HG03432 (cell line): ENCODE measurements at regions not wholly inside any gene's neighbourhood (a gene's known extent, or its start where the extent isn't known, plus 50 kb on each side); places are given as distances from the start of the nearest gene placed in this dataset.
"Not testable (repeated sequence)": the region's sequence is repeated elsewhere in the genome, so short reads cannot be mapped to it uniquely, and the experiment has no call there.

Experiments
- ATAC-seq: cut with Tn5 transposase; IDR thresholded peaks from one replicate; pipeline ENCODE4 v1.9.1; 2021; ENCODE audit warnings: mild to moderate bottlenecking, moderate library complexity; ENCODE audit not compliant: unreplicated experiment

DNA sequence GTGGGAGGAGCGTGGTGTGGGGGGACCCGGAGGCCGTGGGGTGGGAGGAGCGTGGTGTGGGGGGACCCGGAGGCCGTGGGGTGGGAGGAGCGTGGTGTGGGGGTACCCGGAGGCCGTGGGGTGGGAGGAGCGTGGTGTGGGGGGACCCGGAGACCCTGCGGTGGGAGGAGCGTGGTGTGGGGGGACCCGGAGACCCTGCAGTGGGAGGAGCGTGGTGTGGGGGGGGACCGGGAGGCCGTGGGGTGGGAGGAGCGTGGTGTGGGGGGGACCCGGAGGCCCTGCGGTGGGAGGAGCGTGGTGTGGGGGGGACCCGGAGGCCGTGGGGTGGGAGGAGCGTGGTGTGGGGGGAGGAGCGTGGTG, 203.5 kb downstream of the DLL1 start:
- ATAC-seq: not testable (repeated sequence)

GRCh38 chr6:170086639-170087420, 204.0 kb downstream of the DLL1 start:
- ATAC-seq: no peak

DNA sequence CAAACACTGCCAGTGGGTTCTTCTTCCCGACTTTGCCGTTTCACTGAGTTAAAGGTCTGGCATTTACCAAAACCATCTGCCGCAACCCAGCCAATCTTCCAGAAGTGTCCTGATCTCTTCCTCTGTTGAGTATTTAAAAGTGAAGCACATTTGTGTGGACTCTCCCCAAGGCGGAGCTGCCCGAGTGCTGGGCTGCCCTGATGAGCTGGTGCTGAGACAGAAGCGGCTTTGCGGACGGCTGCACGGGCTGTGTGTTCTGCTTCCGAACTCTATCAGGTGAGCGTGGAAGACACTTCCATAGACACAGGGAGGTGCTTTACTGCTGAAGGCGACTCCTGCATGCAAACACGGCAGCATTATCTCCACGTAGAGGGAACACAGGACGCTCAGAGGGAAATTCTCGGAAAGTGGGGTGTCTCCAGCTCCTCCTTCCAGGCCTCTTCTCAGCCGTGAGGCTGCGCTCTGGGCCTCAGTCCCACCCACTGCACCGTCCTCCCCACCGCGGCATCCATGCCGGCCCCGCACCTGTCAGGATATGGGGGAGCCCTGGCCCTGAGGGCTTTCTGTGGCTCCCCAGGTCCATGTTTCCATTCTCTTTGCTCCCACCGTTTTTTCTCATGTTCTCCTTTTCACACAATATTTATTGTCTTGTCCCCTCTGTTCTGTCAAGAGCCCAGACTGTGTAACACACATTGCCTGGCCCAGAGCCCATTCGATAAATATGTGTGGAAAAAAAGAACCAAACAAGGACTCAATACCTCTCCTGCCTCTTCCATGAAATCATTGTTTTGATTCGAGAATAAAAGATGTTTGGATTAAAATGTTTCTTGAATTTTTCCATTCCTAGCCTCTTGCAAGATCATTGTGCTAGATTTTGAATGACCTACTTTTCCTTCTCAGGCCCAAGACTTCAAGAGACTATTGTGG, 205.1 kb downstream of the DLL1 start:
- no peak for ATAC-seq

DNA sequence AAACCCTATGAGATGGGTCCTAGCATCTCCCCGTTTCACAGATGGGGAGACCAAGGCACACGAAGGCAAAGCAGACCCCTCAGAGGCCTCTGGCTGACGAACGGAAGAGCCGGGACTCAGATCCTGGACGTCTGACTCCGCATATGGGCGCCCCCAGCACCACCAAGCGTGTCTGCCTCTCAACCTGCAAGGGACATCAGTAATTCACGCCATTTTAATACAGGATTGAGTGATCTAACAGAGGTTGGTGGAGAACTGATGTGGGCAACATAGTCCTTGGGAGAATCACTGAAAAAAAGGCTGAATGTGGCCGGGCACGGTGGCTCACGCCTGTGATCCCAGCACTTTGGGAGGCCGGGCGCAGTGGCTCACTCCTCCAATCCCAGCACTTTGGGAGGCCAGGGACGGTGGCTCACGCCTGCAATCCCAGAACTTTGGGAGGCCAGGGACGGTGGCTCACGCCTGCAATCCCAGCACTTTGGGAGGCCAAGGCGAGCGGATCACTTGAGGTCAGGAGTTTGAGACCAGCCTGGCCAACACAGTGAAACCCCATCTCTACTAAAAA, 206.6 kb downstream of the DLL1 start:
- no peak for ATAC-seq

DNA sequence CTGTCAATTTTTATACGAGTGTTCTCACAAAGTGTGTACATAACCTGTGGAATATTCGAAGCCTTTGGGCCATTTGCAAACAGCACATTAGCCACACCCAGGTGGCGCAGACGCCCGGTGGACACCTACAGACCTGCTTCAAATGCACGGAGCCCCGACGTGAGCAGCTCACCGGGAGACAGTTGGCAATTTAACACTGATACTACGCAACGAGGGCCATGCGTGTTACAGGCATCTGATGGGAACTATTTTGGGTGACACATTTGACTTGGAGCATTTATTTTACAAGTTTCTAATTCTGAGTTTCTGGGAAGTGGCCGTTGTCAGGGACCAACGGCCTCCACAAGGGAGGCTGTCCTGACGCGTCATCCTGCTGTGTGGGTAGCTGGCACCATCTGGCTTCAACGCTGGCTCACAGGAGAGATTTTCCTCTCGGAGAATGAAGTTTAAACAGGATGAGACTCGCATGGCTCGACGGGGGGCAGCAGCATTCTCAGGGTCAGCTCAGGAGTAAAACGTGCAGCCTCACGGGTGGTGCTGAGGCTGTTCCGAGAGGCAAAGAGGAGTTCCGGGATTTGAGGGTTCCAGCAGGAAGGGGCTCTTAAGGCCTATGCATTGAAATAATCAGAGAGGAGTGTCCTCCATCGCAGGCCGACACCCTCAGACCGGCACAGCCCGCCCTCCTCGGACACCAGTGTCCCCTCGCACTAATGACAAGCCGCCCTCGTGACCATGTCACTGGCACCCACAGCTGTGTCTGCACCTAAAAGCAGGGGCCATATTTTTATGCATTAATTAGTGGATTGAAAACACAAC, 207.4 kb downstream of the DLL1 start:
- no peak for ATAC-seq

- no peak for ATAC-seq
Observed at GRCh38 chr6:170082531-170083187, 208.2 kb downstream of the DLL1 start.

GRCh38 chr6:170082067-170082466, 208.8 kb downstream of the DLL1 start:
- no peak for ATAC-seq

GRCh38 chr6:170081556-170081955, 209.3 kb downstream of the DLL1 start:
- ATAC-seq: no peak

GRCh38 chr6:170080828-170081371, 210.0 kb downstream of the DLL1 start:
- ATAC-seq: no peak

DNA sequence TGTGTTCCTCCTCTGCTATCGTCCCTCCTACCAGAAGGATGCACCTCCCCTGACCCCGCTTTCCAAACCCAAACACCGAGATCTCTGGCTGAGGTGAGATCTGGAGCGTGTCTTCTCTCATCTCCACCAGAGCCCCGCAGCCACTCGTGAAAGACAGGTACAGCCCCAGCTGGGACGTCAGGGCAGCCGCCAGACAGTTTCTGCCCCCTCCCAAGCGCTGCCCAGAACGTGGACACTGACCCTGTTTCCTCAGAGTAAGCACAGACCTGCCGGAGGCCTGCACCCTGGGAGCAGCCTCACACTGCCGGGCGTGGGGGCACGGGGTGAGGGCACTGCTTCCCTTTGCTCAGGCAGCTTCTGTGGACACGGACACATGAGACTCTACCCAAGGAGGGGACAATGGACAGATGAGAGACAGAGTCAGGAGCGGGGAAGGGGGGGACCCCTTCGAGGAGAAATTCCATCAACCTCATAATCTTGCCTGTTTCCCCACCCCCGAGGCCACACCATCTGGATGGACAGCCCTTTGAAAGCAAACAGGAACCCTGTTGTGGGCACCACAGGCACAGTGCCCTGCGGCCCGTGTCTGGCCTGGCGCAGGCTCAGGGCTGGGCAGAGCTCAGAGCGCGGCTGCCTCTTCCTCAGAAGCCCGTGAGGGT, 210.6 kb downstream of the DLL1 start:
- no peak for ATAC-seq

DNA sequence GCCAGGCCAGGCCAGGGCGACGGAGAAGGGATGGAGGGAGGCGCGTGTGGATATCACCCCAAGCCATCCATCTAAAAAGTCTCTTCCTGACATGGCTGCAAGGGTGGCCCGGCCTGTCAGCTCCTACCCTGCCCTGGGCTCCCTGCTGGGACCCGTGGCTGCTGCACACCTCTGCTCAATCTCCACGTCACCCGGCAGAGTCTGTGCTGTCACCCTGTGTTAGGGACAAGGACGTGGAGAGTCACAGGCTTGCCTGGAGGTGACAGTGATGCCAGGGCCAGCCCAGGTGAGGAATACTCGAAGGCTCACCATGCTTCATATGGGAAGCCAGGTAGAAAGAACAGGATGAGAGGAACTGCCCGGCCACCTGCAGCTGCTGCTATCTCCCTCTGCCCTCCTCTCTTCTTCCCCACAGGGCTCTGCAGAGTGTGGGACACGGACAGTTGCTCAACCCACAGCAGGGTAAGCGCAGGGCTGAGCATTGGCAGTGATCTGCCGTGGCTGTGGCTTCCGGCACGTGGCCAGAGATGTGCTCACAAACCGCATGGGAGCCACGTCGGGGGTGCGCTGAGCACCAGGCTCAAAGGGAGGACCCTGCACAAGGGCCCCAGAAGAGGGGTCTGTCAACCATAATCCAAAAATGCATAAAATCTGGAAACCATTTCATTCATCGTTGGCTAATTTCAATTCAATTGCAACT, 214.3 kb downstream of the DLL1 start:
- no peak for ATAC-seq

- no peak for ATAC-seq
Observed at GRCh38 chr6:170075659-170076223, 215.1 kb downstream of the DLL1 start.

GRCh38 chr6:170074907-170075306, 216.0 kb downstream of the DLL1 start:
- ATAC-seq: no peak

DNA sequence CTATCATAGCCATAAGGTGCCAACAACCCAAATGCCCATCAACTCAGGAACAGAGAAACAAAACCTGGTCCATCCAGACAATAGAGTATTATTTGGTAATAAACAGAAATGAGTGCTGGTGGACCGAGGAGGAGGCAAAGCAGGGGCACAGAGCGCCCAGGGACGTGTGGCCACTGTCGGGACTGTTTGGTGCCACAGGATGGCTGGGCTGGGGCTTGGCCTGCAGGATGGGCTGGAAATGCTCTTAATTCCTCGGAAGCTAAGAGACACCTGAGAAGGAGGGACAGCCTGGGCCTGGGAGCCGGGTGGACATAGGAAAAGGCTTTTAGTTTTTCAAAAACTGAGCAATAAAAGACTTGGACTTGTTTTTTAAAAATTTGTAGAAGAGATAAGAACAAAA, 216.4 kb downstream of the DLL1 start:
- no peak for ATAC-seq

DNA sequence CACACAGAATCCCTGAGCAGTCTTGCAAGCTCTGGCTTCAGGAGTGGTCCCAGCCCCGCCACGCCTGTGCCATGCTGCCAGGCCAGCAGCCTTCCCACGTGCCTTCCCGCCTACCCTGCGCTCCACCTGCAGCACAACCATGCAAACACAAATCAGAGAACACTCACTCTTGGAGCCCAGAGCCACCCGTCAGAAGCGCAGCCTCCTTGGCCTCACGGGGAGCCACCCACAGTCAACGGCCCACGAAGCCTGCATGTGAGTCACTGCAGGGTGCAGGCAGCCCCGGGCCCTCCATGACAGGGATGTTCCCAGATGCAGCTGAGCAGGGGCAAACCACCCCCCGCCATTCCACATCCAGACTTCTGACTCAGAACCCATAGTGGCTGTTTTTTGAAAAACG, 217.0 kb downstream of the DLL1 start:
- no peak for ATAC-seq

- ATAC-seq: no peak
Observed at GRCh38 chr6:170072246-170072645, 218.6 kb downstream of the DLL1 start.

DNA sequence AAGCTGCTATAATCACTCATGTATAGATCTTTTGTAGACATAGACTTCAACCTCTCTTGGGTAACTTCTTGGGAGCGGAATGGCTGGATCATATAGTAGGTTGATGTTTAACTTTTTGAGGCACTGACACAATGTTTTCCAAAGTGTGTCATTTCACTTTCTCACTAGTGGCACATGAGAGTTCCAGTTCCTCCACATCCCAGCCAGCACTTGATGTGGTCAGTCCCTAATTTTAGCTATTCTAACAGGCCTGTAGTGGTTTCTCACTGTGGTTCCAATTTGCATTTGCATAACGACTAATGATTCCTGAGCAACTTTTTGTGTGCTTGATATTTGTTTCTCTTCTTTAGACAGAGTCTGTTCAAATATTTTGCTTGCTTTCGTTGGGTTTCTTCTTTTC, 221.3 kb downstream of the DLL1 start:
- no peak for ATAC-seq

DNA sequence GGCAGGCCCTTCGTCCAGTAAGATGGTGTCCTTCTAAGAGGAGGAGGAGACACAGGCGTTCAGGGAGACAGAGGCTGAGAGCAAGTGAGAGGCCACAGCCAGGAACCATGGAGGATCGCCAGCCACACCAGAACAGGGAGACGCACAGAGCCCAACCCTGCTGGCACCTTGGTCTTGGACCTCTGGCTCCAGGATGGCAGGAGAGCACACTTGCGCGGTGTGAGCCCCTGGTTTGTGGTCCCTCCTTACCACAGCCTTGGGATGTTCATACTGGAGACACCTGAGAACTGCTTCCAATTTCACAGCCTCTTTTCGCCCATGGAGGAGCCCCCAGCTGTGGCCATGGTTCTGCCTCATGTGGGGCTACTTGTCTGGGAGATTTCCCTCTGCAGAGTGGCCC, 222.4 kb downstream of the DLL1 start:
- ATAC-seq: no peak

DNA sequence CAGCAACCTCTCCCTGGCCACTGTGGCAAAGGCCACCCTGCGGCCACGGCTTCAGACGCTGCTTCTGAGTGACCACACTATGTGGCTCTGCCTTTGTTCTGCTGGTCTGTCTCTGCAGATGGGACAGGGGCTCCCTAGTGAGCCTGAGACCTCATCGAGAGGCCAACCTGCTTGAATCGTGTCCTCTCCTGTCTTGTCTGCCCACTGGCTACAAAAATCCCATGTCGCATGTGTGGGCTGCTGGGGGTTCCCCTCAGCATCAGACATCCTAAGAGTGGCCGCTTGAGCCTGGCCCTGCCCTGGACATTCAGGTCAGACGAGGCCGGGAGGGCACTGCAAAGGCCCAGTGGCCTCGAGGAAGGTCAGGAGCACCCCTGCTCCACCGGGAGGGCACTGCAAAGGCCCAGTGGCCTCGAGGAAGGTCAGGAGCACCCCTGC, 222.9 kb downstream of the DLL1 start:
- no peak for ATAC-seq
